Thoracic aorta (tissue), 2 donors: ENCODE measurements at regions not wholly inside any gene's neighbourhood (a gene's known extent, or its start where the extent isn't known, plus 50 kb on each side); places are given as distances from the start of the nearest gene placed in this dataset.

Experiments
- ATAC-seq: fragments of 150-250 bp; one replicate; pipeline ENCODE4 v1.8.0; 2017; ENCODE audit warnings: low read depth; ENCODE audit not compliant: insufficient number of reproducible peaks, low FRiP score
- DNase-seq: peaks from one replicate; pipeline ENCODE4 v3.0.0-alpha.2; 2020; ENCODE audit warnings: low spot score
- H3K27ac ChIP-seq, 2 donors: fragments of 200-600 bp; sonication (generic); 1 replicate in 1 of 2; 2 replicates in 1 of 2; pipeline ENCODE4 v1.5.1; 2016; ENCODE audit warnings: mild to moderate bottlenecking in 2 of 2, moderate library complexity in 2 of 2
- H3K27me3 ChIP-seq: fragments of 200-600 bp; sonication (generic); replicated peaks from 2 replicates; pipeline ENCODE4 v1.6.0; 2016; ENCODE audit warnings: mild to moderate bottlenecking; ENCODE audit not compliant: insufficient read depth
- H3K36me3 ChIP-seq: fragments of 200-600 bp; sonication (generic); one replicate; pipeline ENCODE4 v1.5.1; 2016
- H3K4me1 ChIP-seq, 2 donors: fragments of 200-600 bp; sonication (generic); 1 replicate in 1 of 2; 2 replicates in 1 of 2; pipeline versions ENCODE4 v1.5.1 to v1.6.0; 2016; ENCODE audit warnings: low read depth in 2 of 2, mild to moderate bottlenecking in 1 of 2; ENCODE audit not compliant: control insufficient read depth in 1 of 2
- H3K4me3 ChIP-seq: fragments of 200-600 bp; sonication (generic); 2 replicates; pipeline ENCODE4 v1.5.1; 2016; ENCODE audit warnings: mild to moderate bottlenecking
- H3K9me3 ChIP-seq: fragments of 200-600 bp; sonication (generic); 2 replicates; pipeline ENCODE4 v1.5.1; 2016
- CTCF ChIP-seq: fragments of 200-600 bp; sonication (generic); IDR thresholded peaks from one replicate; pipeline ENCODE4 v1.5.1; 2019; ENCODE audit warnings: antibody characterized with exemption

- Histone ChIP-seq H3K9me3 (no peaks in the 10 kb centered on the region), H3K27ac (no peak overlapping the region), H3K36me3 (no peaks in the 10 kb centered on the region), H3K4me3 (no peak overlapping the region), H3K4me1 (no peaks in the 10 kb centered on the region), H3K27me3 (no peaks in the 10 kb centered on the region)
- DNase-seq (no peak), ATAC-seq (no peak)
- TF ChIP-seq CTCF, result no peak
Measured at GRCh38 chr9:82154573-82154972, 166.0 kb downstream of the SPATA31D1 start.

GRCh38 chr9:82161876-82162275 lies 173.3 kb downstream of the SPATA31D1 start:
- ATAC-seq (no peak), DNase-seq (no peak)
- Histone ChIP-seq H3K36me3 (no peaks in the 10 kb centered on the region), H3K4me3 (no peak overlapping the region), H3K4me1 (no peaks in the 10 kb centered on the region), H3K27me3 (no peaks in the 10 kb centered on the region), H3K9me3 (no peaks in the 10 kb centered on the region), H3K27ac (no peak overlapping the region)
- TF ChIP-seq CTCF, result no peak

- H3K27ac ChIP-seq, result no peak overlapping the region
- DNase-seq (no peak), ATAC-seq (no peak)
Measured at GRCh38 chr9:82164159-82164558, 175.6 kb downstream of the SPATA31D1 start.

GRCh38 chr9:82167296-82167695 lies 178.7 kb downstream of the SPATA31D1 start:
- TF ChIP-seq CTCF, result no peak
- no peaks in the 10 kb centered on the region for H3K36me3 ChIP-seq
- H3K27me3 ChIP-seq, result no peaks in the 10 kb centered on the region
- no peak overlapping the region for H3K27ac ChIP-seq
- no peaks in the 10 kb centered on the region for H3K9me3 ChIP-seq
- ATAC-seq (no peak), DNase-seq (no peak)
- H3K4me3 ChIP-seq, result no peak overlapping the region
- no peaks in the 10 kb centered on the region for H3K4me1 ChIP-seq

More at GRCh38 chr9:82164159-82164558, 175.6 kb downstream of the SPATA31D1 start:
- TF ChIP-seq CTCF, result no peak
- Histone ChIP-seq H3K36me3 (no peaks in the 10 kb centered on the region), H3K9me3 (no peaks in the 10 kb centered on the region), H3K4me3 (no peak overlapping the region), H3K27me3 (no peaks in the 10 kb centered on the region), H3K4me1 (no peaks in the 10 kb centered on the region)

GRCh38 chr9:82168585-82168984 lies 180.0 kb downstream of the SPATA31D1 start:
- Histone ChIP-seq H3K4me1 (no peaks in the 10 kb centered on the region), H3K27me3 (no peaks in the 10 kb centered on the region), H3K9me3 (no peaks in the 10 kb centered on the region), H3K4me3 (no peak overlapping the region), H3K36me3 (no peaks in the 10 kb centered on the region), H3K27ac (no peak overlapping the region)
- TF ChIP-seq CTCF, result no peak
- no peak for DNase-seq
- no peak for ATAC-seq
